Astrocyte (in vitro differentiated cells and primary cell): ENCODE measurements at regions not wholly inside any gene's neighbourhood (a gene's known extent, or its start where the extent isn't known, plus 50 kb on each side); places are given as distances from the start of the nearest gene placed in this dataset.

ENCODE experiments used
- DNase-seq: peaks from one replicate; pipeline ENCODE4 v3.0.0-alpha.2; 2010; ENCODE audit warnings: low read depth
- FAIRE-seq: peaks from 2 replicates; lab custom pipeline; 2011; peaks lifted over from hg19 to GRCh38; lab: Jason Lieb, UNC
- H2AFZ ChIP-seq: 2 replicates; pipeline ENCODE4 v1.6.0; 2012; ENCODE audit warnings: low read depth, low read length, inconsistent platforms
- H3K27ac ChIP-seq: 2 replicates; pipeline ENCODE4 v1.5.1; 2011; ENCODE audit warnings: low read depth, low read length, inconsistent platforms
- H3K27me3 ChIP-seq: 2 replicates; pipeline ENCODE4 v1.6.0; 2011; ENCODE audit warnings: low read length, inconsistent platforms; ENCODE audit not compliant: insufficient read depth
- H3K36me3 ChIP-seq: 2 replicates; pipeline ENCODE4 v1.5.1; 2011; ENCODE audit warnings: low read length, inconsistent platforms; ENCODE audit not compliant: insufficient read depth
- H3K4me1 ChIP-seq: 2 replicates; pipeline ENCODE4 v1.5.1; 2011; ENCODE audit warnings: low read length, inconsistent platforms; ENCODE audit not compliant: insufficient read depth
- H3K4me2 ChIP-seq: 2 replicates; pipeline ENCODE4 v1.6.0; 2012; ENCODE audit warnings: low read length, inconsistent platforms
- H3K4me3 ChIP-seq: 2 replicates; pipeline ENCODE4 v1.5.1; 2011; ENCODE audit warnings: low read depth, mild to moderate bottlenecking, low read length, inconsistent platforms; ENCODE audit not compliant: insufficient read depth
- H3K79me2 ChIP-seq: 2 replicates; pipeline ENCODE4 v1.6.0; 2012; ENCODE audit warnings: mild to moderate bottlenecking, low read length, inconsistent platforms; ENCODE audit not compliant: insufficient read depth
- H3K9ac ChIP-seq: 2 replicates; pipeline ENCODE4 v1.6.0; 2012; ENCODE audit warnings: mild to moderate bottlenecking, low read length, inconsistent platforms
- H3K9me3 ChIP-seq: 2 replicates; pipeline ENCODE4 v1.5.1; 2012; ENCODE audit warnings: low read depth, mild to moderate bottlenecking, low read length, inconsistent platforms; ENCODE audit not compliant: insufficient read depth
- H4K20me1 ChIP-seq: 2 replicates; pipeline ENCODE4 v1.6.0; 2012; ENCODE audit warnings: low read length, inconsistent platforms; ENCODE audit not compliant: insufficient read depth
- H3K27ac Mint-ChIP-seq: one replicate; pipeline ENCODE4 v1.8.0; 2021; ENCODE audit warnings: mild to moderate bottlenecking, mixed read lengths; ENCODE audit not compliant: unreplicated experiment
- H3K27me3 Mint-ChIP-seq: one replicate; pipeline ENCODE4 v1.8.0; 2021; ENCODE audit warnings: low read depth, mixed read lengths; ENCODE audit not compliant: unreplicated experiment
- H3K36me3 Mint-ChIP-seq: one replicate; pipeline ENCODE4 v1.8.0; 2021; ENCODE audit warnings: low read depth, mixed read lengths; ENCODE audit not compliant: unreplicated experiment
- H3K4me1 Mint-ChIP-seq: one replicate; pipeline ENCODE4 v1.8.0; 2021; ENCODE audit warnings: low read depth, mixed read lengths; ENCODE audit not compliant: unreplicated experiment
- H3K4me3 Mint-ChIP-seq: one replicate; pipeline ENCODE4 v1.8.0; 2021; ENCODE audit warnings: mild to moderate bottlenecking, moderate library complexity, mixed read lengths; ENCODE audit not compliant: unreplicated experiment
- H3K9me3 Mint-ChIP-seq: one replicate; pipeline ENCODE4 v1.8.0; 2021; ENCODE audit warnings: mild to moderate bottlenecking, mixed read lengths; ENCODE audit not compliant: unreplicated experiment
- CTCF ChIP-seq: IDR thresholded peaks from 2 replicates; pipeline ENCODE4 v1.5.1; 2011; ENCODE audit warnings: low read depth, mild to moderate bottlenecking, inconsistent platforms, low read length, moderate library complexity; ENCODE audit not compliant: insufficient read depth
- EZH2 ChIP-seq: IDR thresholded peaks from 2 replicates; pipeline ENCODE4 v1.6.1; 2012; ENCODE audit warnings: mild to moderate bottlenecking, low read length, inconsistent platforms; ENCODE audit not compliant: insufficient read depth

GRCh38 chr1:229130028-229130668, 140.8 kb upstream of the RAB4A start:
- Histone ChIP-seq H3K9ac (no peak overlapping the region), H3K36me3 (no peaks in the 10 kb centered on the region), H3K4me1 (no peaks in the 10 kb centered on the region), H3K4me3 (no peak overlapping the region), H3K9me3 (peaks cover 2% of the 10 kb centered on the region), H2AFZ (no peak overlapping the region), H3K4me2 (no peak overlapping the region), H3K27me3 (peaks cover 19% of the 10 kb centered on the region), H3K79me2 (no peaks in the 10 kb centered on the region), H4K20me1 (no peaks in the 10 kb centered on the region), H3K27ac (no peak overlapping the region)
- peaks cover 10% of the 10 kb centered on the region for H3K4me1 Mint-ChIP-seq
- TF ChIP-seq CTCF (no peak), EZH2 (no peak)
- H3K27ac Mint-ChIP-seq: no peak overlapping the region
- FAIRE-seq (no peak), DNase-seq (no peak)
- peaks cover 30% of the 10 kb centered on the region for H3K27me3 Mint-ChIP-seq
- H3K4me3 Mint-ChIP-seq: no peak overlapping the region
- no peaks in the 10 kb centered on the region for H3K36me3 Mint-ChIP-seq
- peaks cover 5% of the 10 kb centered on the region for H3K9me3 Mint-ChIP-seq

- Mint-ChIP-seq H3K4me1 (peaks cover 10% of the 10 kb centered on the region), H3K27ac (no peak overlapping the region), H3K9me3 (peaks cover 16% of the 10 kb centered on the region), H3K27me3 (peaks cover 30% of the 10 kb centered on the region), H3K4me3 (no peak overlapping the region), H3K36me3 (no peaks in the 10 kb centered on the region)
- Histone ChIP-seq H4K20me1 (no peaks in the 10 kb centered on the region), H3K9ac (no peak overlapping the region), H3K79me2 (no peaks in the 10 kb centered on the region), H3K36me3 (no peaks in the 10 kb centered on the region), H2AFZ (no peak overlapping the region), H3K4me1 (no peaks in the 10 kb centered on the region), H3K4me2 (no peak overlapping the region), H3K9me3 (peaks cover 9% of the 10 kb centered on the region), H3K27ac (no peak overlapping the region), H3K27me3 (peaks cover 19% of the 10 kb centered on the region), H3K4me3 (no peak overlapping the region)
- no peak for FAIRE-seq
- TF ChIP-seq CTCF: no peak
- no peak for DNase-seq
These were observed 139.4 kb upstream of the RAB4A start for GRCh38 chr1:229131243-229132105.

- H2AFZ ChIP-seq: no peak overlapping the region
- H3K27me3 ChIP-seq: peaks cover 19% of the 10 kb centered on the region
- H4K20me1 ChIP-seq: no peaks in the 10 kb centered on the region
- H3K4me1 Mint-ChIP-seq: peaks cover 8% of the 10 kb centered on the region
- peaks cover 30% of the 10 kb centered on the region for H3K27me3 Mint-ChIP-seq
- no peak overlapping the region for H3K9ac ChIP-seq
- no peak overlapping the region for H3K4me2 ChIP-seq
- no peak for DNase-seq
- H3K4me1 ChIP-seq: no peaks in the 10 kb centered on the region
- FAIRE-seq: no peak
- no peak overlapping the region for H3K27ac Mint-ChIP-seq
- H3K79me2 ChIP-seq: no peaks in the 10 kb centered on the region
- no peak overlapping the region for H3K4me3 ChIP-seq
- peaks cover 9% of the 10 kb centered on the region for H3K9me3 ChIP-seq
- H3K27ac ChIP-seq: no peak overlapping the region
- H3K36me3 ChIP-seq: no peaks in the 10 kb centered on the region
- H3K4me3 Mint-ChIP-seq: no peak overlapping the region
- no peaks in the 10 kb centered on the region for H3K36me3 Mint-ChIP-seq
- H3K9me3 Mint-ChIP-seq: peaks cover 16% of the 10 kb centered on the region
- TF ChIP-seq CTCF (no peak), EZH2 (no peak)
These were observed 138.8 kb upstream of the RAB4A start for GRCh38 chr1:229132106-229132443.
